ENCODE measurements at regions not wholly inside any gene's neighbourhood (a gene's known extent, or its start where the extent isn't known, plus 50 kb on each side); places are given as distances from the start of the nearest gene placed in this dataset.
A peak's percentile ranks its signal among the peaks of the same experiment; 100 is the strongest.

GRCh38 chr3:34449305-34449704 is 650.9 kb downstream of the PDCD6IP start:
- TF ChIP-seq CTCF (IDR thresholded peaks at IDR 0.05; ENCODE audit: insufficient read depth, low read length) (no peak), POLR2AphosphoS5 (IDR thresholded peaks at IDR 0.05; ENCODE audit: low read depth) (no peak), REST (IDR thresholded peaks at IDR 0.05; ENCODE audit: insufficient replicate concordance, low read depth) (no peak), SPI1 (IDR thresholded peaks at IDR 0.05; ENCODE audit: borderline replicate concordance, low read depth) (peak; percentile 74), GABPA (IDR thresholded peaks at IDR 0.05; ENCODE audit: low read depth) (no peak)

All from HL-60 (cell line).